K562 (cell line): ENCODE measurements at regions not wholly inside any gene's neighbourhood (a gene's known extent, or its start where the extent isn't known, plus 50 kb on each side); places are given as distances from the start of the nearest gene placed in this dataset.
A peak's percentile ranks its signal among the peaks of the same experiment; 100 is the strongest.

Source experiments
- ATAC-seq: fragments of 200-7000 bp; cut with Tn5 transposase; 3 replicates; pipeline ENCODE4 v1.9.1; 2020; ENCODE audit warnings: moderate library complexity
- BruUV-seq: library from RNA; stranded (reverse); fragments of 400-500 nt; replicated peaks from 2 replicates; lab custom pipeline; 2021; lab: Mats Ljungman, UMichigan
- CTCF ChIA-PET: fragments of 300-600 bp; formaldehyde crosslinking; extraction: SDS; loops from one replicate; lab custom pipeline; 2021; ENCODE audit warnings: low intra/inter-chr PET ratio; lab: Yijun Ruan, JAX
- POLR2A ChIA-PET: fragments of 300-600, 350-650 bp; sonication (Branson Sonifier 250); formaldehyde crosslinking; extraction: SDS; loops from one replicate; lab custom pipeline; 2021; ENCODE audit warnings: antibody characterized with exemption, inconsistent platforms; lab: Yijun Ruan, JAX
- DNase-seq, 4 experiments: peaks; one replicate each; pipeline versions ENCODE4 v3.0.0 to v3.0.0-alpha.2; 2011 to 2018; ENCODE audit warnings: low spot score in 3 of 4, mixed read lengths in 3 of 4; ENCODE audit errors: extremely low read depth in 1 of 4
- FAIRE-seq: peaks from 2 replicates; lab custom pipeline; 2011; peaks lifted over from hg19 to GRCh38; lab: Jason Lieb, UNC
- H2AFZ ChIP-seq: 2 replicates; pipeline ENCODE4 v1.6.0; 2011; ENCODE audit warnings: low read depth, low read length, control low read depth, inconsistent platforms
- H3K27ac ChIP-seq: fragments of 200-600 bp; 3 replicates; pipeline ENCODE4 v1.8.0; 2011; ENCODE audit warnings: low read depth, mild to moderate bottlenecking, control low read depth, inconsistent platforms, low read length, moderate library complexity, mixed read lengths; ENCODE audit errors: extremely low read depth
- H3K27me3 ChIP-seq, 2 experiments: fragments of 300-600 bp in 1 of 2; 2 replicates in 1 of 2; 3 replicates in 1 of 2; pipeline versions ENCODE4 v1.6.0 to v1.8.0; 2011; ENCODE audit warnings: inconsistent platforms in 2 of 2, low read length in 2 of 2, mild to moderate bottlenecking in 1 of 2, mixed read lengths in 1 of 2, moderate library complexity in 1 of 2; ENCODE audit not compliant: control insufficient read depth in 2 of 2, insufficient read depth in 2 of 2
- H3K36me3 ChIP-seq: fragments of 300-600 bp; 3 replicates; pipeline ENCODE4 v1.8.0; 2011; ENCODE audit warnings: mild to moderate bottlenecking, low read length, inconsistent platforms; ENCODE audit not compliant: control insufficient read depth, insufficient read depth
- H3K4me1 ChIP-seq, 2 experiments: fragments of 200-600 bp in 1 of 2; replicated peaks in 1 of 2; 2 replicates in 1 of 2; 3 replicates in 1 of 2; pipeline versions ENCODE4 v1.5.1 to v1.8.0; 2011; ENCODE audit warnings: inconsistent platforms in 2 of 2, low read length in 2 of 2, mild to moderate bottlenecking in 1 of 2, mixed read lengths in 1 of 2, moderate library complexity in 1 of 2; ENCODE audit not compliant: control insufficient read depth in 2 of 2, insufficient read depth in 2 of 2
- H3K4me2 ChIP-seq: 2 replicates; pipeline ENCODE4 v1.6.1; 2011; ENCODE audit warnings: low read length, control low read depth, inconsistent platforms, mixed read lengths; ENCODE audit not compliant: insufficient read depth
- H3K4me3 ChIP-seq: fragments of 200-600 bp; sonication (generic), shearing (Covaris generic); 2 replicates; pipeline ENCODE4 v1.5.1; 2016; ENCODE audit warnings: control low read depth, inconsistent platforms
- H3K79me2 ChIP-seq: fragments of 200-600 bp; 3 replicates; pipeline ENCODE4 v1.8.0; 2011; ENCODE audit warnings: low read length, inconsistent platforms; ENCODE audit not compliant: control insufficient read depth, insufficient read depth
- H3K9ac ChIP-seq, 2 experiments: 2 replicates each; pipeline versions ENCODE4 v1.6.0 to v1.6.1; 2011; ENCODE audit warnings: low read depth in 2 of 2, low read length in 2 of 2, control low read depth in 1 of 2, inconsistent platforms in 1 of 2, mild to moderate bottlenecking in 1 of 2, mixed read lengths in 1 of 2; ENCODE audit not compliant: insufficient read depth in 1 of 2
- H3K9me1 ChIP-seq: one replicate; pipeline ENCODE4 v1.6.0; 2011; ENCODE audit warnings: inconsistent platforms, mild to moderate bottlenecking, low read length, moderate library complexity; ENCODE audit not compliant: control insufficient read depth, insufficient read depth
- H3K9me3 ChIP-seq: replicated peaks from 2 replicates; pipeline ENCODE4 v1.5.1; 2011; ENCODE audit warnings: low read depth, low read length, inconsistent platforms; ENCODE audit not compliant: control insufficient read depth, insufficient read depth
- H4K20me1 ChIP-seq: replicated peaks from 2 replicates; pipeline ENCODE4 v1.6.1; 2011; ENCODE audit warnings: low read length, inconsistent platforms, mixed read lengths; ENCODE audit not compliant: control insufficient read depth, insufficient read depth
- C11orf30 ChIP-seq: fragments of 450-650 bp; IDR thresholded peaks from 2 replicates; pipeline ENCODE4 v1.6.1; 2016; ENCODE audit warnings: low read depth, mild to moderate bottlenecking
- CREB1 ChIP-seq, 2 experiments: sonication (generic) in 1 of 2; formaldehyde crosslinking in 1 of 2; IDR thresholded peaks; 2 replicates each; pipeline versions ENCODE4 v1.6.1 to v1.8.0; 2012 to 2022; ENCODE audit warnings: inconsistent platforms in 1 of 2, mild to moderate bottlenecking in 1 of 2, missing genetic modification reagents in 1 of 2, moderate library complexity in 1 of 2
- KAT8 ChIP-seq: fragments of 450-650 bp; IDR thresholded peaks from 2 replicates; pipeline ENCODE4 v1.6.1; 2016; ENCODE audit warnings: low read depth, mild to moderate bottlenecking
- MAFF ChIP-seq: IDR thresholded peaks from 2 replicates; pipeline ENCODE4 v1.6.1; 2012; ENCODE audit warnings: low read length, improper control_type of control experiment
- MAFG ChIP-seq: fragments of 450-650 bp; conservative IDR thresholded peaks from 2 replicates; pipeline ENCODE4 v1.6.1; 2016; ENCODE audit warnings: missing genetic modification characterization, missing compliant biosample characterization
- MAFK ChIP-seq: IDR thresholded peaks from 2 replicates; pipeline ENCODE4 v1.6.1; 2011; ENCODE audit warnings: low read length, improper control_type of control experiment
- NFRKB ChIP-seq: fragments of 450-650 bp; IDR thresholded peaks from 2 replicates; pipeline ENCODE4 v1.6.1; 2016; ENCODE audit warnings: low read depth
- POU5F1 ChIP-seq: fragments of 150-350 bp; IDR thresholded peaks from 2 replicates; pipeline ENCODE4 v1.6.1; 2014; ENCODE audit warnings: borderline replicate concordance, low read length, low read depth, mild to moderate bottlenecking; ENCODE audit not compliant: partially characterized antibody
- SFPQ ChIP-seq: fragments of 200-400 bp; formaldehyde crosslinking; IDR thresholded peaks from 2 replicates; pipeline ENCODE4 v1.6.1; 2017; ENCODE audit warnings: mild to moderate bottlenecking, low read depth, low read length, moderate library complexity
- THRA ChIP-seq: fragments of 450-650 bp; IDR thresholded peaks from 2 replicates; pipeline ENCODE4 v1.6.1; 2017; ENCODE audit warnings: mild to moderate bottlenecking, moderate library complexity
- ZNF143 ChIP-seq: sonication (generic); formaldehyde crosslinking; IDR thresholded peaks from 2 replicates; pipeline ENCODE4 v1.9.0; 2022; ENCODE audit warnings: mild to moderate bottlenecking, missing genetic modification reagents
- ZNF165 ChIP-seq: fragments of 250-450 bp; sonication (Bioruptor Pico); IDR thresholded peaks from 2 replicates; pipeline ENCODE4 v1.4.0; 2020; ENCODE audit warnings: borderline replicate concordance
- ZNF316 ChIP-seq: fragments of 450-650 bp; IDR thresholded peaks from 2 replicates; pipeline ENCODE4 v1.6.1; 2016
- ZSCAN32 ChIP-seq: fragments of 450-650 bp; formaldehyde crosslinking; IDR thresholded peaks from 2 replicates; pipeline ENCODE4 v1.4.0; 2020; ENCODE audit warnings: mild to moderate bottlenecking, moderate library complexity
- WGBS: fragments of 100-300 bp; shearing (Covaris generic); methylation state at CpG from one replicate; pipeline ENCODE4 v1.1.6; 2016; ENCODE audit warnings: low coverage, mixed read lengths; ENCODE audit not compliant: insufficient coverage; ENCODE audit errors: missing lambda C conversion rate; 5-methylcytosine and 5-hydroxymethylcytosine counted together
- in situ Hi-C: fragments of 300-500 bp; cut with MboI; formaldehyde crosslinking; loops from 4 replicates; pipeline ENCODE4 v1.15.0; 2018; ENCODE audit warnings: inconsistent platforms, mixed read lengths
- intact Hi-C: fragments of 100-400 bp; cut with micrococcal nuclease; formaldehyde crosslinking; loops from 2 replicates; pipeline ENCODE4 v1.14.2; 2022

GRCh38 chr12:73517859-73518258 lies 1019.8 kb upstream of the ATXN7L3B start:
- Histone ChIP-seq H2AFZ (no peak overlapping the region), H3K27ac (no peak overlapping the region), H4K20me1 (no peaks in the 10 kb centered on the region), H3K36me3 (no peaks in the 10 kb centered on the region), H3K9me1 (no peaks in the 10 kb centered on the region), H3K4me1 (no peaks in the 10 kb centered on the region), H3K79me2 (no peaks in the 10 kb centered on the region), H3K4me3 (no peak overlapping the region), H3K9ac (no peak overlapping the region), H3K9me3 (no peaks in the 10 kb centered on the region), H3K27me3 (no peaks in the 10 kb centered on the region), H3K4me2 (no peak overlapping the region)
- intact Hi-C loops (no loop called here), in situ Hi-C loops (no loop called here)
- no peak for ATAC-seq
- no peak for FAIRE-seq
- ChIA-PET CTCF (no interaction called here), POLR2A (no interaction called here)
- no TSS peak for BruUV-seq
- no peak for DNase-seq
- TF ChIP-seq MAFF (peak; percentile 73), CREB1 (IDR thresholded peaks at IDR 0.05) (no peak), CREB1 (CRISPR knock-in tag; IDR thresholded peaks at IDR 0.05) (no peak), MAFG (tag) (peak; percentile 57), C11orf30 (peak; percentile 68; the same call in 1 of the 2 replicates), POU5F1 (no peak), MAFK (peak; percentile 73), NFRKB (no peak), ZNF316 (peak; percentile 89)
- WGBS: 0% methylated on average over 1 of the region's 1 CpG

GRCh38 chr12:73529231-73529630 lies 1008.4 kb upstream of the ATXN7L3B start:
- Histone ChIP-seq H3K27ac (no peak overlapping the region), H4K20me1 (no peaks in the 10 kb centered on the region), H3K36me3 (no peaks in the 10 kb centered on the region), H3K9me1 (no peaks in the 10 kb centered on the region), H3K4me1 (no peaks in the 10 kb centered on the region), H3K79me2 (no peaks in the 10 kb centered on the region), H3K4me3 (no peak overlapping the region), H3K4me2 (no peak overlapping the region), H3K27me3 (no peaks in the 10 kb centered on the region), H3K9ac (no peak overlapping the region), H3K9me3 (no peaks in the 10 kb centered on the region), H2AFZ (no peak overlapping the region)
- DNase-seq: no peak
- intact Hi-C loops (no loop called here), in situ Hi-C loops (no loop called here)
- ChIA-PET POLR2A (no interaction called here), CTCF (no interaction called here)
- 0% methylated on average over 1 of the region's 1 CpG for WGBS
- no peak for ATAC-seq
- no TSS peak for BruUV-seq
- no peak for FAIRE-seq
- TF ChIP-seq ZNF143: no peak
- no peak for TF ChIP-seq ZNF165
- TF ChIP-seq THRA: no peak
- no peak for TF ChIP-seq KAT8
- no peak for TF ChIP-seq SFPQ
- no peak for TF ChIP-seq ZSCAN32 (CRISPR knock-in tag)
